HL-60 (cell line): ENCODE measurements at regions not wholly inside any gene's neighbourhood (a gene's known extent, or its start where the extent isn't known, plus 50 kb on each side); places are given as distances from the start of the nearest gene placed in this dataset.

ENCODE experiments used
- DNase-seq, 2 experiments: peaks; one replicate each; pipeline ENCODE4 v3.0.0-alpha.2; 2010 to 2020; ENCODE audit warnings: low read depth in 1 of 2, low spot score in 1 of 2
- H3K27ac ChIP-seq: fragments of 250-450 bp; sonication (Bioruptor Pico); replicated peaks from 2 replicates; pipeline ENCODE4 v1.5.1; 2020; ENCODE audit warnings: mild to moderate bottlenecking, moderate library complexity
- H3K27me3 ChIP-seq: fragments of 250-450 bp; sonication (Bioruptor Pico); 2 replicates; pipeline ENCODE4 v1.5.1; 2021; ENCODE audit warnings: mild to moderate bottlenecking, moderate library complexity; ENCODE audit not compliant: insufficient read depth, poor library complexity, severe bottlenecking
- H3K4me3 ChIP-seq: replicated peaks from 2 replicates; pipeline ENCODE4 v1.5.1; 2011; ENCODE audit warnings: mild to moderate bottlenecking, control low read depth, low read length; ENCODE audit not compliant: insufficient read depth
- GABPA ChIP-seq: IDR thresholded peaks from 2 replicates; pipeline ENCODE4 v1.6.1; 2012; ENCODE audit warnings: low read depth
- POLR2AphosphoS5 ChIP-seq: IDR thresholded peaks from 2 replicates; pipeline ENCODE4 v1.6.1; 2012; ENCODE audit warnings: low read depth
- REST ChIP-seq: IDR thresholded peaks from 2 replicates; pipeline ENCODE4 v1.6.1; 2012; ENCODE audit warnings: low read depth; ENCODE audit not compliant: insufficient replicate concordance
- SPI1 ChIP-seq: IDR thresholded peaks from 2 replicates; pipeline ENCODE4 v1.6.1; 2012; ENCODE audit warnings: low read depth, mild to moderate bottlenecking, borderline replicate concordance
- TF ChIP-seq, protein P1 (sequence below): IDR thresholded peaks from one replicate; pipeline ENCODE4 v1.5.1; 2011; ENCODE audit warnings: low read length, control low read depth, inconsistent platforms; ENCODE audit not compliant: insufficient read depth

DNA sequence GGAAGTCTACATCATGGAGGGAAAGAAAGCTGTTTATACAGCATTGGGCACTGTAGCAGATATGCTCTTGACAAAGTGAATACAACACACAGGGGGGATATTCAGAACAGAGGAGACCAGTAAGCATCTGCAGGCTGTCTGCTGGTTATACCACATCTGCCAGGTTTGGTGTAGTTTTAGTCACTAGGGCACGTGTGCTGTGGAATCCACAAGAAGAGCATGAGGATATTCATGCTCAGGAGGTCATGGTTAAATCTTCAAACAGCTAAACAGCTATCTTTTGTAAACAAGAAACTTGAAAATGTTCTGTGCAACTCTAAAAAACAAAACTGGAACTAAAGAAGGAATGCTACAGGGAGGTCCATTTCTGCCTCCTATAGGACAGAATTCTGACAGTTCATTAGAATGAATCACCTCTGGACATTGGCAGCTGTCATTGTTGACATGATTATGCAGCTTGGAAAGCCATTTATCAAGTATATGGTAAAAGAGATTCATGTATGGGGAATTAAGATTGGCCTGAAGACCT lies 175.8 kb downstream of the RCHY1 start:
- no peak overlapping the region for H3K4me3 ChIP-seq
- no peaks in the 10 kb centered on the region for H3K27me3 ChIP-seq
- no peak for DNase-seq
- TF ChIP-seq POLR2AphosphoS5 (no peak), REST (no peak), GABPA (no peak), SPI1 (no peak)
- TF ChIP-seq, protein P1, sequence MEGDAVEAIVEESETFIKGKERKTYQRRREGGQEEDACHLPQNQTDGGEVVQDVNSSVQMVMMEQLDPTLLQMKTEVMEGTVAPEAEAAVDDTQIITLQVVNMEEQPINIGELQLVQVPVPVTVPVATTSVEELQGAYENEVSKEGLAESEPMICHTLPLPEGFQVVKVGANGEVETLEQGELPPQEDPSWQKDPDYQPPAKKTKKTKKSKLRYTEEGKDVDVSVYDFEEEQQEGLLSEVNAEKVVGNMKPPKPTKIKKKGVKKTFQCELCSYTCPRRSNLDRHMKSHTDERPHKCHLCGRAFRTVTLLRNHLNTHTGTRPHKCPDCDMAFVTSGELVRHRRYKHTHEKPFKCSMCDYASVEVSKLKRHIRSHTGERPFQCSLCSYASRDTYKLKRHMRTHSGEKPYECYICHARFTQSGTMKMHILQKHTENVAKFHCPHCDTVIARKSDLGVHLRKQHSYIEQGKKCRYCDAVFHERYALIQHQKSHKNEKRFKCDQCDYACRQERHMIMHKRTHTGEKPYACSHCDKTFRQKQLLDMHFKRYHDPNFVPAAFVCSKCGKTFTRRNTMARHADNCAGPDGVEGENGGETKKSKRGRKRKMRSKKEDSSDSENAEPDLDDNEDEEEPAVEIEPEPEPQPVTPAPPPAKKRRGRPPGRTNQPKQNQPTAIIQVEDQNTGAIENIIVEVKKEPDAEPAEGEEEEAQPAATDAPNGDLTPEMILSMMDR = no peak
- no peak overlapping the region for H3K27ac ChIP-seq

DNA sequence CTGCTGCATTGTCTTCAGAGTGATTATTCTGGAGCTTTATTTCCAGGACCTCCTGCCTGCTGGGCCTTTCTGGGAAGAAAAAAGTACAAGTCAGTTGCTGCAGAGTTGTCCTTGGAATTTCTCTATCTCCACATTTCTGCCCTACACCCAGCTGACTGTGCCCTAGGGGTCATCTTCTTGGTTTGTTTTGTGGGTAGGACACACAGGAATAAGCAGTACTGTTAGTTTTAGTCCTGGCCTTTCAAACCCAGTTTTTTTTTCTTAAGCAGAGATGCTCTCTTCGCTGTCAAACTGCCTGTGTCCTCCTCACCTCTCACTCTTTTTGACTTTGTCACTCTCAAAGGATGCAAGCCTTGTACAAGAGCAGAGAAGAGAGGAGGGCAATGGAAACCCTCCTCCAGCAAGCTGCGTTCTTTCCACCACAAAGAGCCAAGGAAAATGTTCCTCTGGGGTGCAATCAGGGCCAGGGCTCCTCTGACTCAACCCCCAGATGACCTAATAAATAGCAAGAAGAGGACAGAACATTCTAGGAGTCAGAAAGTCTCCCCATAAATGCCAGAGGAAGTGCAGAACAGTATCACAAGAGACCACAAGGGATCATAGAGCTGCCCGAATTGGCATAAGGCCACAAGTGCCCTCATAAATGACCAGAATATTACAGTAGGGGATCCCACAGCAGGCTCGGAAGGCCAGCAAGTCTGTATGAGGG lies 186.2 kb downstream of the RCHY1 start:
- Histone ChIP-seq H3K27me3 (peaks cover 2% of the 10 kb centered on the region), H3K27ac (no peak overlapping the region), H3K4me3 (no peak overlapping the region)
- no peak for TF ChIP-seq SPI1
- no peak for TF ChIP-seq REST
- no peak for DNase-seq

DNA sequence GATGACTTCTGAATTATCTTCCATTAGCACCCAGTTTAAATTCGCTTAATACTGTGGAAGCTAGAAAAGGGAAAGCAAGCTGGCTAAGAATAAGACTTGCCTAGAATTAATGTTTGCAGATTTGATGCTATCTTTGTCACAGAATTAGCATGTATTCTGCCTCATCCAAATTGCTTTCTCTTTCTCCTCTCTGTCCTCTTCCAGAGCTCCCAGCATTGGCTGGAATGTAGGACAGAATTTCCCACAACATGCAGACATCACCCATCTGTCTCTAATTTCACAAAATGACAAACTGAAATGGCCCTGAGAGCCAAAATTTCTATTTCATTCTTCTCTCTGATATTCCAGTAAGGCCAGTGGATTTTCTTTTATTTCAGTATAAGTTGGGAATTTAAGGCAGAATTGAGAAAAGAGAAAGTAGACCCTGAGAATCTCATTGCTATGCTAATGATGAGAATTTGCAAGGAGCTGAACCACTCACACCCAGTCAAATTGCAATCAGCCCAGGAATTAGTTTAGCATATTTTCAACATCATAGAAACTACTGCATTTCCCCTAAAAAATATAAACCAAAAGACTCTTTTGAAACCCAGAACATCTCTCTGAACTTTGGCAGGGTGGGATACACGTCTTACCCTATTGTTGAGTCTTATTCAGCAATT lies 188.8 kb downstream of the RCHY1 start:
- TF ChIP-seq, protein P1 = no peak
- TF ChIP-seq REST = no peak
- TF ChIP-seq GABPA = no peak
- no peak for TF ChIP-seq POLR2AphosphoS5
- no peak for TF ChIP-seq SPI1
- Histone ChIP-seq H3K4me3 (no peak overlapping the region), H3K27me3 (peaks cover 2% of the 10 kb centered on the region), H3K27ac (no peak overlapping the region)
- no peak for DNase-seq
